Suprapubic skin (tissue), 4 donors: ENCODE measurements at regions not wholly inside any gene's neighbourhood (a gene's known extent, or its start where the extent isn't known, plus 50 kb on each side); places are given as distances from the start of the nearest gene placed in this dataset.
A peak's percentile ranks its signal among the peaks of the same experiment; 100 is the strongest.

Experiments
- DNase-seq, 2 donors: peaks; one replicate each; pipeline ENCODE4 v3.0.0-alpha.2; 2019; ENCODE audit warnings: low spot score in 2 of 2
- H3K27ac ChIP-seq: fragments of 200-600 bp; sonication (generic); one replicate; pipeline ENCODE4 v1.5.1; 2019
- H3K27me3 ChIP-seq: fragments of 200-600 bp; sonication (generic); one replicate; pipeline ENCODE4 v1.5.1; 2019
- H3K36me3 ChIP-seq: fragments of 200-600 bp; sonication (generic); one replicate; pipeline ENCODE4 v1.5.1; 2019
- H3K4me1 ChIP-seq: fragments of 200-600 bp; sonication (generic); one replicate; pipeline ENCODE4 v1.5.1; 2019
- H3K4me3 ChIP-seq: fragments of 200-600 bp; sonication (generic); one replicate; pipeline ENCODE4 v1.5.1; 2019; ENCODE audit warnings: mild to moderate bottlenecking
- H3K9me3 ChIP-seq: fragments of 200-600 bp; sonication (generic); one replicate; pipeline ENCODE4 v1.5.1; 2019
- CTCF ChIP-seq, 2 donors: fragments of 200-600 bp in 1 of 2; fragments of 450-650 bp in 1 of 2; sonication (generic) in 1 of 2; IDR thresholded peaks; one replicate each; pipeline ENCODE4 v1.5.1; 2016 to 2019; ENCODE audit warnings: antibody characterized with exemption in 2 of 2, mild to moderate bottlenecking in 1 of 2, moderate library complexity in 1 of 2
- EP300 ChIP-seq: sonication (generic); formaldehyde crosslinking; IDR thresholded peaks from one replicate; pipeline ENCODE4 v1.6.1; 2017; ENCODE audit warnings: antibody characterized with exemption
- POLR2A ChIP-seq, 2 donors: fragments of 450-650 bp; IDR thresholded peaks; one replicate each; pipeline ENCODE4 v1.6.1; 2017; ENCODE audit warnings: antibody characterized with exemption in 2 of 2, mild to moderate bottlenecking in 2 of 2, moderate library complexity in 2 of 2
- POLR2AphosphoS5 ChIP-seq, 3 donors: sonication (generic); formaldehyde crosslinking; IDR thresholded peaks; one replicate each; pipeline ENCODE4 v1.6.1; 2017; ENCODE audit warnings: antibody characterized with exemption in 3 of 3
- WGBS: methylation state at CpG from one replicate; pipeline ENCODE4 v1.1.5; 2018; 5-methylcytosine and 5-hydroxymethylcytosine counted together

- no peaks in the 10 kb centered on the region for H3K36me3 ChIP-seq
- DNase-seq, result no peak
- H3K4me1 ChIP-seq, result peaks cover 14% of the 10 kb centered on the region
- no peak overlapping the region for H3K4me3 ChIP-seq
- TF ChIP-seq POLR2AphosphoS5 (IDR thresholded peaks at IDR 0.05) (no peak), CTCF (IDR thresholded peaks at IDR 0.05) (no peak), EP300 (no peak), POLR2A (IDR thresholded peaks at IDR 0.05) (no peak)
- WGBS, result 42% methylated on average over 5 of the region's 5 CpGs
- H3K27me3 ChIP-seq, result no peaks in the 10 kb centered on the region
- no peak overlapping the region for H3K27ac ChIP-seq
- no peaks in the 10 kb centered on the region for H3K9me3 ChIP-seq
Observed at GRCh38 chr3:78496501-78496900, 1271.3 kb downstream of the ROBO1 start.

GRCh38 chr3:78497021-78497420 is 1270.8 kb downstream of the ROBO1 start:
- H3K27me3 ChIP-seq, result no peaks in the 10 kb centered on the region
- no peak for TF ChIP-seq CTCF (IDR thresholded peaks at IDR 0.05)
- no peak for TF ChIP-seq EP300
- no peak for TF ChIP-seq POLR2AphosphoS5 (IDR thresholded peaks at IDR 0.05)
- no peak for TF ChIP-seq POLR2A (IDR thresholded peaks at IDR 0.05)
- H3K27ac ChIP-seq, result no peak overlapping the region
- H3K4me3 ChIP-seq, result no peak overlapping the region
- H3K36me3 ChIP-seq, result no peaks in the 10 kb centered on the region
- WGBS, result 21% methylated on average over 4 of the region's 4 CpGs
- H3K9me3 ChIP-seq, result no peaks in the 10 kb centered on the region
- no peak for DNase-seq
- H3K4me1 ChIP-seq, result peaks cover 14% of the 10 kb centered on the region

GRCh38 chr3:78497767-78498166 is 1270.0 kb downstream of the ROBO1 start:
- Histone ChIP-seq H3K4me3 (no peak overlapping the region), H3K27me3 (no peaks in the 10 kb centered on the region), H3K9me3 (no peaks in the 10 kb centered on the region), H3K4me1 (peaks cover 14% of the 10 kb centered on the region), H3K36me3 (no peaks in the 10 kb centered on the region), H3K27ac (no peak overlapping the region)
- DNase-seq, result no peak
- 42% methylated on average over 2 of the region's 2 CpGs for WGBS
- TF ChIP-seq CTCF (IDR thresholded peaks at IDR 0.05) (peak in 1 of 2 donors; percentile 10), POLR2A (IDR thresholded peaks at IDR 0.05) (no peak)

- Histone ChIP-seq H3K27me3 (no peaks in the 10 kb centered on the region), H3K4me1 (no peaks in the 10 kb centered on the region), H3K36me3 (no peaks in the 10 kb centered on the region), H3K4me3 (no peak overlapping the region), H3K9me3 (no peaks in the 10 kb centered on the region), H3K27ac (no peak overlapping the region)
- DNase-seq, result no peak
- TF ChIP-seq EP300 (no peak), POLR2AphosphoS5 (IDR thresholded peaks at IDR 0.05) (no peak), CTCF (IDR thresholded peaks at IDR 0.05) (no peak), POLR2A (IDR thresholded peaks at IDR 0.05) (no peak)
- WGBS, result 73% methylated on average over 4 of the region's 4 CpGs
Observed at GRCh38 chr3:78506061-78506460, 1261.7 kb downstream of the ROBO1 start.

- DNase-seq, result no peak
- H3K27ac ChIP-seq, result no peak overlapping the region
- H3K36me3 ChIP-seq, result no peaks in the 10 kb centered on the region
- H3K4me1 ChIP-seq, result no peaks in the 10 kb centered on the region
- no peaks in the 10 kb centered on the region for H3K27me3 ChIP-seq
- TF ChIP-seq CTCF (IDR thresholded peaks at IDR 0.05) (no peak), EP300 (no peak), POLR2AphosphoS5 (IDR thresholded peaks at IDR 0.05) (no peak), POLR2A (IDR thresholded peaks at IDR 0.05) (no peak)
- WGBS, result 68% methylated on average over 2 of the region's 2 CpGs
- H3K4me3 ChIP-seq, result no peak overlapping the region
- no peaks in the 10 kb centered on the region for H3K9me3 ChIP-seq
Observed at GRCh38 chr3:78506581-78507195, 1261.1 kb downstream of the ROBO1 start.
